OCI-LY7 (cell line): ENCODE measurements at regions not wholly inside any gene's neighbourhood (a gene's known extent, or its start where the extent isn't known, plus 50 kb on each side); places are given as distances from the start of the nearest gene placed in this dataset.

Experiments used
- BruUV-seq: library from RNA; stranded (reverse); fragments of 400-500 nt; replicated peaks from 2 replicates; lab custom pipeline; 2021; lab: Mats Ljungman, UMichigan
- CTCF ChIA-PET: fragments of 300-600 bp; sonication (Branson Sonifier 250); formaldehyde crosslinking; loops from one replicate; lab custom pipeline; 2022; ENCODE audit warnings: antibody characterized with exemption; ENCODE audit not compliant: unreplicated experiment; lab: Charles Lee
- POLR2A ChIA-PET: fragments of 300-600 bp; sonication (Branson Sonifier 250); formaldehyde crosslinking; loops from one replicate; lab custom pipeline; 2022; ENCODE audit warnings: antibody characterized with exemption; lab: Charles Lee
- DNase-seq: peaks from one replicate; pipeline ENCODE4 v3.0.0-alpha.2; 2015; ENCODE audit warnings: low spot score
- H2AFZ ChIP-seq: fragments of 200-600 bp; sonication (generic), shearing (Covaris generic); 2 replicates; pipeline ENCODE4 v1.6.1; 2014; ENCODE audit warnings: mild to moderate bottlenecking, antibody characterized with exemption, low read length, moderate library complexity
- H3K27ac ChIP-seq: fragments of 200-600 bp; sonication (generic); 2 replicates; pipeline ENCODE4 v1.5.1; 2014; ENCODE audit warnings: mixed run types, low read depth, mild to moderate bottlenecking, moderate library complexity, low read length, inconsistent platforms; ENCODE audit not compliant: poor library complexity, severe bottlenecking
- H3K36me3 ChIP-seq: fragments of 200-600 bp; sonication (generic); 2 replicates; pipeline ENCODE4 v1.6.1; 2014; ENCODE audit warnings: mild to moderate bottlenecking, antibody characterized with exemption, low read length, moderate library complexity, mixed read lengths; ENCODE audit not compliant: insufficient read depth
- H3K4me1 ChIP-seq: fragments of 200-600 bp; sonication (generic); 2 replicates; pipeline ENCODE4 v1.5.1; 2014; ENCODE audit warnings: mild to moderate bottlenecking, low read length; ENCODE audit not compliant: insufficient read depth, poor library complexity, severe bottlenecking
- H3K4me2 ChIP-seq: fragments of 200-600 bp; sonication (generic); 2 replicates; pipeline ENCODE4 v1.6.1; 2014; ENCODE audit warnings: mild to moderate bottlenecking, low read length
- H3K4me3 ChIP-seq: fragments of 200-600 bp; sonication (generic); 2 replicates; pipeline ENCODE4 v1.5.1; 2014; ENCODE audit warnings: mild to moderate bottlenecking, low read depth, low read length; ENCODE audit not compliant: poor library complexity, severe bottlenecking
- H3K79me2 ChIP-seq: fragments of 200-600 bp; sonication (generic); 2 replicates; pipeline ENCODE4 v1.6.1; 2016; ENCODE audit warnings: low read depth, mild to moderate bottlenecking, low read length, moderate library complexity, mixed read lengths; ENCODE audit not compliant: insufficient read depth
- H3K9me2 ChIP-seq: fragments of 200-600 bp; sonication (generic); 2 replicates; pipeline ENCODE4 v1.6.1; 2016; ENCODE audit warnings: mild to moderate bottlenecking, low read length, mixed read lengths; ENCODE audit not compliant: insufficient read depth
- H3K9me3 ChIP-seq: fragments of 200-600 bp; sonication (generic); 2 replicates; pipeline ENCODE4 v1.6.1; 2014; ENCODE audit warnings: mild to moderate bottlenecking, mixed run types, low read length, mixed read lengths
- H4K20me1 ChIP-seq: fragments of 200-600 bp; sonication (generic); 2 replicates; pipeline ENCODE4 v1.6.1; 2014; ENCODE audit warnings: mild to moderate bottlenecking, antibody characterized with exemption, low read length, moderate library complexity, mixed read lengths; ENCODE audit not compliant: insufficient read depth
- CTCF ChIP-seq: fragments of 200-600 bp; sonication (generic); conservative IDR thresholded peaks from 2 replicates; pipeline ENCODE4 v1.5.1; 2014; ENCODE audit warnings: mild to moderate bottlenecking, antibody characterized with exemption, low read length, moderate library complexity, mixed read lengths
- EZH2phosphoT487 ChIP-seq: fragments of 200-600 bp; sonication (generic); IDR thresholded peaks from 2 replicates; pipeline ENCODE4 v1.6.1; 2018; ENCODE audit warnings: low read depth, borderline replicate concordance, mild to moderate bottlenecking, mixed run types, antibody characterized with exemption, low read length, moderate library complexity, mixed read lengths
- intact Hi-C: fragments of 100-400 bp; cut with micrococcal nuclease; formaldehyde crosslinking; loops from one replicate; pipeline ENCODE4 v1.10.0; 2022; ENCODE audit not compliant: unreplicated experiment

- ChIA-PET CTCF (no interaction called here), POLR2A (no interaction called here)
- Histone ChIP-seq H3K4me3 (no peak overlapping the region), H2AFZ (no peak overlapping the region), H3K27ac (no peak overlapping the region), H3K9me2 (no peaks in the 10 kb centered on the region), H3K4me2 (no peak overlapping the region), H3K4me1 (no peaks in the 10 kb centered on the region), H4K20me1 (no peaks in the 10 kb centered on the region), H3K36me3 (no peaks in the 10 kb centered on the region), H3K79me2 (no peaks in the 10 kb centered on the region), H3K9me3 (no peaks in the 10 kb centered on the region)
- intact Hi-C loops: no loop called here
- TF ChIP-seq CTCF (no peak), EZH2phosphoT487 (no peak)
- BruUV-seq: no TSS peak
- DNase-seq: no peak
These were observed 350.7 kb downstream of the UQCRFS1 start for GRCh38 chr19:28862238-28862637.

- Histone ChIP-seq H4K20me1 (no peaks in the 10 kb centered on the region), H3K4me3 (no peak overlapping the region), H3K4me2 (no peak overlapping the region), H2AFZ (no peak overlapping the region), H3K27ac (no peak overlapping the region), H3K9me3 (no peaks in the 10 kb centered on the region), H3K36me3 (no peaks in the 10 kb centered on the region), H3K79me2 (no peaks in the 10 kb centered on the region), H3K4me1 (no peaks in the 10 kb centered on the region), H3K9me2 (no peaks in the 10 kb centered on the region)
- no peak for DNase-seq
- POLR2A ChIA-PET: no interaction called here
- BruUV-seq: no TSS peak
- TF ChIP-seq EZH2phosphoT487 (no peak), CTCF (no peak)
- intact Hi-C loops: no loop called here
- CTCF ChIA-PET: no interaction called here
These were observed 353.1 kb downstream of the UQCRFS1 start for GRCh38 chr19:28859811-28860210.

- no peak overlapping the region for H3K4me2 ChIP-seq
- TF ChIP-seq CTCF (no peak), EZH2phosphoT487 (no peak)
- intact Hi-C loops: no loop called here
- H4K20me1 ChIP-seq: no peaks in the 10 kb centered on the region
- no TSS peak for BruUV-seq
- DNase-seq: no peak
- ChIA-PET POLR2A (no interaction called here), CTCF (no interaction called here)
- no peaks in the 10 kb centered on the region for H3K4me1 ChIP-seq
- H2AFZ ChIP-seq: no peak overlapping the region
- H3K9me2 ChIP-seq: no peaks in the 10 kb centered on the region
- no peaks in the 10 kb centered on the region for H3K79me2 ChIP-seq
- H3K4me3 ChIP-seq: no peak overlapping the region
- no peaks in the 10 kb centered on the region for H3K36me3 ChIP-seq
- no peak overlapping the region for H3K27ac ChIP-seq
- no peaks in the 10 kb centered on the region for H3K9me3 ChIP-seq
These were observed 354.0 kb downstream of the UQCRFS1 start for GRCh38 chr19:28858933-28859332.
